Endothelial cell of hepatic sinusoid (primary cell): ENCODE measurements at regions not wholly inside any gene's neighbourhood (a gene's known extent, or its start where the extent isn't known, plus 50 kb on each side); places are given as distances from the start of the nearest gene placed in this dataset.

Source experiments
- in situ Hi-C: cut with HindIII; loops from 2 replicates; pipeline ENCODE4 v1.10.0; 2017; ENCODE audit warnings: low sequenced_read_pairs

DNA sequence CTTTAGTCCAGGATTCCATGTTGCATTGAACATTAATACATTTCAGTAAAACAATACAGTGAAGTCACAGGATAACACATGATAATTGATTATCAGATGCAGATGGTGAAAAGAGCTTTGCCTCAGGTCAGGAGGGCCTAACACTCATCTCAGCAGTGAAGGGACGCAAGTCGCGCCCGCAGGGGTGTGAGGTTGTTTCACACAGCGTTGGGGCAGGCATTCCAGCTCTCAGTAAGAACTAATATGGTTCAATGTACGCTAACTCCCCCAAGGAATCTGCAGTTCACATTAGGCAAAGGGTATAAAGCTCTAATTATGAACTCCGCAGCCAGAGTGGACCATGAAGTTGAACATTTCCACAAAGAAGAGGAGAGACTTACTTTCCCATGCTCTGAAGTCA lies 53.1 kb upstream of the ATL2 start:
- in situ Hi-C loops = no loop called here

DNA sequence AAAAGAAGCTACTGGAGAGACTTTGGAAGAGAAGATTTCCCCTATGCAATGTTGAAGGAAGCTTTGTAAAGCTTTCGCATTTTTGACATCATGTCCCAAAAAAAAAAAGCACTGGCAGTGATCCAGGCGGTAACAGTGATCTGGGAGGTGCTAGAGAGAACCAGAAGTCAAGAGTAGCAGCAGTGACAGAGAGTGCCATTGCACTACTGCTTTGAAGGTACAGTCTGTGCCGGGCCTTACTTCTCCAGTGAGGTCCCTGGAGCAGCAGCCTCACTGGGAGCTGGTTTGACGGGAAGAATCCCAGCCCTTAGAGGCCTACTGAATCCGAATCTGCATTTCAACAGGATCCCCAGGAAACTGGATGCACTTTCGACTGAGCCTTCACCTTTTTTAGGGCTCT lies 50.9 kb upstream of the ATL2 start:
- in situ Hi-C loops = loop anchor here (5.0 kb wide), 1 partner anchor 51 kb away; the partner anchor contains the start of gene ATL2

DNA sequence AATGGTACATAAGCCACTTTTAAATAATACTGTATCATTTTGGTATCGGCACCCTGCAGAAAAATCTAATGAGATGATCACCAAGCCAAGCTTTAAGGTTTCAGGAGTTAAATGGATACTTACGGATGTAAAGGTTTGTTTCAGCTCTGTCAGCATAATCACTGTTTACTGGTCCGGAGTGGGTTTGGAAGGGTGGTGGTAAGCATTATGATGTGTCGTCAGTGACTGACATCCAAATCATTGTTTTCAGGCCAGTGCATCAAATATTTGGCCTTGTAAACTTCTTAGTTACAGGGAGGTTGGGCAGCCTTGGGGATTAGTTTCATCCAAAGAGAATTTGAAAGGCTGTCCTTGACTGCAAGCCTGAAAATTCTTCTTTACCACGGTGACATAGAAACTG lies 50.0 kb upstream of the ATL2 start:
- in situ Hi-C loops = loop anchor here (5.0 kb wide), 1 partner anchor 50 kb away; the partner anchor contains the start of gene ATL2
